22Rv1 (cell line): ENCODE measurements at regions not wholly inside any gene's neighbourhood (a gene's known extent, or its start where the extent isn't known, plus 50 kb on each side); places are given as distances from the start of the nearest gene placed in this dataset.

Source experiments
- CTCF ChIP-seq: fragments of 450-650 bp; IDR thresholded peaks from 2 replicates; pipeline ENCODE4 v1.5.1; 2017; ENCODE audit warnings: mild to moderate bottlenecking
- ZFX ChIP-seq: fragments of 450-650 bp; IDR thresholded peaks from 2 replicates; pipeline ENCODE4 v1.6.1; 2017; ENCODE audit warnings: antibody characterized with exemption, borderline replicate concordance

GRCh38 chr4:22196551-22196950 lies 248.0 kb upstream of the KCNIP4 start:
- TF ChIP-seq CTCF, result no peak
- no peak for TF ChIP-seq ZFX
